ENCODE measurements at regions not wholly inside any gene's neighbourhood (a gene's known extent, or its start where the extent isn't known, plus 50 kb on each side); places are given as distances from the start of the nearest gene placed in this dataset.

DNA sequence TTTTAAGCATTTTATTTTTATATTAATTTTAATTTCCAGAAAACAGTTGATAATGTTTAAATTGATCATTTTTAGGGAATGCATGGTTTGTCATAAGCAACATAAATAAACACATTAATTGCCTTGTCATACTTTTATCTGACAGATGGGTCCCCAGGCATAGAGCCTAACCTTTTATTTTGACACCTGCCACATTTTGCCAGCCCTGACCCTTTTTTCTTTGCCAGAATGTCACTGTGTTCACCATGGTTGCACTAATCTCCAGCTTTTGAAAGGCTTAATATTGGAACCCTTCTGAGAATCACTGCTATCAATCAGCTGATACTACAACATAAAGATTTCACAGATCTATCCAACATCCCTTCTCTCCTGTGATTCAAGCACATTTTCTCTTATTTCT, 56.0 kb upstream of the DPYD start:
- Histone ChIP-seq H3K4me3 (no peak overlapping the region), H3K27me3 (no peaks in the 10 kb centered on the region), H3K4me1 (replicated peaks in 1 of 2) (no peaks in the 10 kb centered on the region), H3K27ac (no peak overlapping the region), H3K9me3 (replicated peaks in 1 of 3) (no peaks in the 10 kb centered on the region), H3K36me3 (replicated peaks in 1 of 2) (no peaks in the 10 kb centered on the region)
- intact Hi-C loops (cut with DNase I) = no loop called here
- TF ChIP-seq, protein P1, sequence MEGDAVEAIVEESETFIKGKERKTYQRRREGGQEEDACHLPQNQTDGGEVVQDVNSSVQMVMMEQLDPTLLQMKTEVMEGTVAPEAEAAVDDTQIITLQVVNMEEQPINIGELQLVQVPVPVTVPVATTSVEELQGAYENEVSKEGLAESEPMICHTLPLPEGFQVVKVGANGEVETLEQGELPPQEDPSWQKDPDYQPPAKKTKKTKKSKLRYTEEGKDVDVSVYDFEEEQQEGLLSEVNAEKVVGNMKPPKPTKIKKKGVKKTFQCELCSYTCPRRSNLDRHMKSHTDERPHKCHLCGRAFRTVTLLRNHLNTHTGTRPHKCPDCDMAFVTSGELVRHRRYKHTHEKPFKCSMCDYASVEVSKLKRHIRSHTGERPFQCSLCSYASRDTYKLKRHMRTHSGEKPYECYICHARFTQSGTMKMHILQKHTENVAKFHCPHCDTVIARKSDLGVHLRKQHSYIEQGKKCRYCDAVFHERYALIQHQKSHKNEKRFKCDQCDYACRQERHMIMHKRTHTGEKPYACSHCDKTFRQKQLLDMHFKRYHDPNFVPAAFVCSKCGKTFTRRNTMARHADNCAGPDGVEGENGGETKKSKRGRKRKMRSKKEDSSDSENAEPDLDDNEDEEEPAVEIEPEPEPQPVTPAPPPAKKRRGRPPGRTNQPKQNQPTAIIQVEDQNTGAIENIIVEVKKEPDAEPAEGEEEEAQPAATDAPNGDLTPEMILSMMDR (IDR thresholded peaks at IDR 0.05) = no peak
- no peak for TF ChIP-seq POLR2A (IDR thresholded peaks at IDR 0.05)
- no peak for DNase-seq

MicroRNAs encoded in the stretch of these regions (microRNA counts, 767-probe panel; counts per million panel counts)
- microRNA hsa-miR-137 = 0 to 5,576 counts per million in 2 donors
- microRNA hsa-miR-2682-5p = 0 counts per million in 2 donors

Small RNA genes in the stretch of these regions (microRNA-seq; reads per million reads assigned to microRNA genes)
- 0.38 to 1.1 (median 0.45) reads per million in 3 donors for gene MIR2682

All from adrenal gland (tissue), 7 donors.